ENCODE measurements at regions not wholly inside any gene's neighbourhood (a gene's known extent, or its start where the extent isn't known, plus 50 kb on each side); places are given as distances from the start of the nearest gene placed in this dataset.

DNA sequence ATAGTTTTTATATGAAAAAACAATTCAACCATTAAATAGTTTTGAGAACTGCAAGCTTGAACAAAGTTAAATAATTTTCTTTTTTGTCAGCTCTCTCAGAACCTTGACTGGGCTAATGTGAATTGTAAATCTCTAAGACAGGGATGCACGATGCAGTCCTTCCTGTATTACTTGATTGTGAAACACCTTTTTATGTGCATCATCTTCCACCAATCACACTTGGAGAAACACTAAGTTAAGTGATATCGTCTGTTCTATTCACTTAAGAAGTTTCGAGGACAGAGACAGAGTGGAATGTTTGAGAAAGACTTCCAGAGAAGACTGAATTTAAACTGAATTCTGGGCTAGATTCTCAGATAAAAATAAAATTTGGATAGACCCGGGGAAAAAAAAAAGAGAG is 238.2 kb downstream of the MREG start:
- H3K36me3 ChIP-seq, result no peaks in the 10 kb centered on the region
- H3K4me3 ChIP-seq, result no peak overlapping the region
- H3K4me1 ChIP-seq, result no peaks in the 10 kb centered on the region
- H3K9me3 ChIP-seq, result no peaks in the 10 kb centered on the region
- H3K27me3 ChIP-seq, result no peaks in the 10 kb centered on the region
- no peak for DNase-seq (ENCODE audit: low spot score in 2 of 2)
- no peak overlapping the region for H3K27ac ChIP-seq
- no peak for TF ChIP-seq POLR2AphosphoS5 (IDR thresholded peaks at IDR 0.05)
- no peak for TF ChIP-seq POLR2A (IDR thresholded peaks at IDR 0.05)
- TF ChIP-seq, protein P1, sequence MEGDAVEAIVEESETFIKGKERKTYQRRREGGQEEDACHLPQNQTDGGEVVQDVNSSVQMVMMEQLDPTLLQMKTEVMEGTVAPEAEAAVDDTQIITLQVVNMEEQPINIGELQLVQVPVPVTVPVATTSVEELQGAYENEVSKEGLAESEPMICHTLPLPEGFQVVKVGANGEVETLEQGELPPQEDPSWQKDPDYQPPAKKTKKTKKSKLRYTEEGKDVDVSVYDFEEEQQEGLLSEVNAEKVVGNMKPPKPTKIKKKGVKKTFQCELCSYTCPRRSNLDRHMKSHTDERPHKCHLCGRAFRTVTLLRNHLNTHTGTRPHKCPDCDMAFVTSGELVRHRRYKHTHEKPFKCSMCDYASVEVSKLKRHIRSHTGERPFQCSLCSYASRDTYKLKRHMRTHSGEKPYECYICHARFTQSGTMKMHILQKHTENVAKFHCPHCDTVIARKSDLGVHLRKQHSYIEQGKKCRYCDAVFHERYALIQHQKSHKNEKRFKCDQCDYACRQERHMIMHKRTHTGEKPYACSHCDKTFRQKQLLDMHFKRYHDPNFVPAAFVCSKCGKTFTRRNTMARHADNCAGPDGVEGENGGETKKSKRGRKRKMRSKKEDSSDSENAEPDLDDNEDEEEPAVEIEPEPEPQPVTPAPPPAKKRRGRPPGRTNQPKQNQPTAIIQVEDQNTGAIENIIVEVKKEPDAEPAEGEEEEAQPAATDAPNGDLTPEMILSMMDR (IDR thresholded peaks at IDR 0.05), result no peak
- intact Hi-C loops (cut with DNase I; ENCODE audit: low total_unique reads), result no loop called here

DNA sequence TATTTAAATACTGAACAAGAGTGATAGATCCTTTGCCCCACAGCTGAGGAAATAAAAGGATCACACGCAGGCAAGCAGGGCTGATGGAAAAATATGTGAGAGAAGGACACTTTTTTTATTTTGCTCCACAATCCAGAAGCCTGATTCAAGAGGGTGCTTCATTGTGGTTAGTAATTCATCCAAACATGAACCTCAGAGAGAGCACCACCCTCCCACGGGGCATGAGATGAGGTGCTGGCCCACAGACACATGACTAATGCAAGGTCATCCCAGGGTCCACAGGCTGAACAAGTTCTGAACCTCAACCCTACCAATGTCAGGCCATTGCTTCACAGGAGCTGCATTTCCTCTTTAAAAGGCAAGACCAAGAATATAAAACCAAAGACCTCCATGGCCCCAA is 239.6 kb downstream of the MREG start:
- no peak for DNase-seq (ENCODE audit: low spot score in 2 of 2)
- Histone ChIP-seq H3K36me3 (no peaks in the 10 kb centered on the region), H3K4me3 (no peak overlapping the region), H3K27me3 (no peaks in the 10 kb centered on the region), H3K9me3 (no peaks in the 10 kb centered on the region), H3K4me1 (no peaks in the 10 kb centered on the region), H3K27ac (no peak overlapping the region)
- TF ChIP-seq POLR2AphosphoS5 (IDR thresholded peaks at IDR 0.05), result no peak
- TF ChIP-seq POLR2A (IDR thresholded peaks at IDR 0.05), result no peak
- TF ChIP-seq, protein P1 (IDR thresholded peaks at IDR 0.05), result no peak
- intact Hi-C loops (cut with DNase I; ENCODE audit: low total_unique reads), result no loop called here

DNA sequence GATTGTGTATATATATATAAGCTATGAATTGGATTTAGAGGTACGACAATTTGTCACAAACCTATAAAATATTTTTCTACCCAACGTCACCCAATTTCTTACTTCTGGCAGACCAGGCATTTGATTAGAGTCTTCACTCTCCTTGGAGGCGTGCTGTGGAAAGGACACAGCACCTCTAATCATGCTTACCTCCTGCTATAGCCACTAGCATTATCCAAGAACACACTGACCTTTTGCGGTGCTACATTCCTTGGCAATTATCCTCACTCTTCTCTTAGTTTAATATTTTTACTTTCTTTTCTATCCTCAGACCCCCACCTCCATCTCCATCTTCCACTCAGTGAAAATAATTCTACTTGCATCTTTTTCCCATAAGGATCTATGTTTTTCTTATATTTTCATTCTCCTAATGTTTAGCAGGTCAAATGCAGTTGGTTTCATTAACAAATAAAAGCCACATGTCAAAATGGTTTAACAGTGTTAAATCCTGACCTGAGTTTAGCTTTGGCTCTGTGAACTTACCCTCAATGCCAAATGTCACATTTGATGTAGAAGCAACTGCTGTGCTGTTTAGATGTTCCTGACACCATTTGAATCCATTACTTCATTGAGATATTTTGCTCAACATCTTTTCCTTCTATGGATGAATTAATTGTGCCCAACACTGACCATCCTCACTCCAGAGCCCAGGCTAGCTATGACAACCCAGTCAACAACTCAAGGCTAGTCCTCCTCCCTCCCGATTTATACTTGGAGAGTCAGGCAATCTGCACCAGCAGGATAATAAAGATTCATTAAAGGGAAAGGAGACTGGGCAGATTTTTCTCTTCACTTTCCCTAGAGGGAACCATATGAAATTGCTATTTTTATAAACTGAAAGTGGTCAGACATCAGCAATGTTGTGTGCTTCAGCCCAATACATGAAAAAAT is 240.5 kb downstream of the MREG start:
- H3K36me3 ChIP-seq, result no peaks in the 10 kb centered on the region
- H3K27me3 ChIP-seq, result no peaks in the 10 kb centered on the region
- H3K4me1 ChIP-seq, result no peaks in the 10 kb centered on the region
- peaks cover 0 to 2% of the 10 kb centered on the region in 2 donors for H3K9me3 ChIP-seq
- no peak for DNase-seq (ENCODE audit: low spot score in 2 of 2)
- H3K27ac ChIP-seq, result no peak overlapping the region
- intact Hi-C loops (cut with DNase I; ENCODE audit: low total_unique reads), result no loop called here
- no peak overlapping the region for H3K4me3 ChIP-seq
- TF ChIP-seq POLR2AphosphoS5 (IDR thresholded peaks at IDR 0.05) (no peak), POLR2A (IDR thresholded peaks at IDR 0.05) (no peak)
- TF ChIP-seq, protein P1 (IDR thresholded peaks at IDR 0.05), result no peak

DNA sequence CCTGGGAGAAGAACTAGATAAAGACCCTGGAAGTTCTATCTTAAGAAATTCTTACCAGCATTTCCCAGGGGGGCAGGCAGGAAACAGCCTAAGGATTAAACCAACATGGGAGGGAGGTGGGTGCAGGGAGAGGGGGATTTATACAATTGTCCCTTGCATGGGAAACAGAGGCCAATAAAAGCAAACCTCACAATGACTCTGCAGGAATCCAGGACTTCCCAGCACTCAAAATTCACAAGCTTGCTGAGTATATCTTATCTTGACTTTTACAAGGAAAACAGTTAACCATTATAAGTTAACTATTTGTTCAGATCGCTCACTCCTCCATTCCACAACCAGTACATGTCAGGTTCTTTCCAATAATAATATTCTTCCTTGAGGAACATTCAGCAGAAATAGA is 241.3 kb downstream of the MREG start:
- Histone ChIP-seq H3K9me3 (peaks cover 0 to 6% of the 10 kb centered on the region in 2 donors), H3K4me3 (no peak overlapping the region), H3K36me3 (no peaks in the 10 kb centered on the region), H3K27ac (no peak overlapping the region), H3K27me3 (no peaks in the 10 kb centered on the region), H3K4me1 (no peaks in the 10 kb centered on the region)
- TF ChIP-seq POLR2AphosphoS5 (IDR thresholded peaks at IDR 0.05) (no peak), POLR2A (IDR thresholded peaks at IDR 0.05) (no peak)
- TF ChIP-seq, protein P1 (IDR thresholded peaks at IDR 0.05), result no peak
- intact Hi-C loops (cut with DNase I; ENCODE audit: low total_unique reads), result no loop called here
- no peak for DNase-seq (ENCODE audit: low spot score in 2 of 2)

DNA sequence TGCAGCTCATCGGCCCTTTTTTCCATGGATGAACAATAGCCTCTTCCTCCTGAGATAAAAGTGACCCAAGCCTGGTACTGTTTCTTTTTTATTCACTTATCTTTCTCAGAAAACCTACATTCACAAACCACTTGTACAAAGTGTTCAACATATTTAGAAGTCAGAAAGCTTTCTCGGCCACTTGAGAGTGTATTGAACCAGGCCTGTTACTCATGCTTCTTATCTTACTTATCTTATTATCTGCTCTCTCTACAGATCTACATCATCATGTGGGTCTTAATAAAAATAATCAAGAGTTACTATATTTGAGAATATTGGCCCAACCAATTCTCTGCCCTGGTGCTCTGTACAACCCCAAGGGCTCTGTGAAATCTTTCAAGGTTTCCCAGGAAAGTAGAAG is 242.1 kb downstream of the MREG start:
- no peaks in the 10 kb centered on the region for H3K36me3 ChIP-seq
- intact Hi-C loops (cut with DNase I; ENCODE audit: low total_unique reads), result no loop called here
- H3K27ac ChIP-seq, result no peak overlapping the region
- H3K4me3 ChIP-seq, result no peak overlapping the region
- no peak for DNase-seq (ENCODE audit: low spot score in 2 of 2)
- H3K4me1 ChIP-seq, result no peaks in the 10 kb centered on the region
- no peaks in the 10 kb centered on the region for H3K27me3 ChIP-seq
- peaks cover 0 to 6% of the 10 kb centered on the region in 2 donors for H3K9me3 ChIP-seq
- TF ChIP-seq POLR2A (IDR thresholded peaks at IDR 0.05) (no peak), POLR2AphosphoS5 (IDR thresholded peaks at IDR 0.05) (no peak)
- TF ChIP-seq, protein P1 (IDR thresholded peaks at IDR 0.05), result no peak
